Stimulated activated CD8-positive, alpha-beta memory T cell treated with anti-CD3 and anti-CD28 coated beads, Interleukin-15, amount 100 ng/mL, for 4 hours (primary cell): ENCODE measurements at regions not wholly inside any gene's neighbourhood (a gene's known extent, or its start where the extent isn't known, plus 50 kb on each side); places are given as distances from the start of the nearest gene placed in this dataset.

Experiments
- DNase-seq, 2 donors: peaks; one replicate each; pipeline ENCODE4 v3.0.0-alpha.2; 2020; ENCODE audit warnings: low read depth in 2 of 2

GRCh38 chr10:83165265-83165664 lies 974.0 kb upstream of the GHITM start:
- DNase-seq: no peak

DNA sequence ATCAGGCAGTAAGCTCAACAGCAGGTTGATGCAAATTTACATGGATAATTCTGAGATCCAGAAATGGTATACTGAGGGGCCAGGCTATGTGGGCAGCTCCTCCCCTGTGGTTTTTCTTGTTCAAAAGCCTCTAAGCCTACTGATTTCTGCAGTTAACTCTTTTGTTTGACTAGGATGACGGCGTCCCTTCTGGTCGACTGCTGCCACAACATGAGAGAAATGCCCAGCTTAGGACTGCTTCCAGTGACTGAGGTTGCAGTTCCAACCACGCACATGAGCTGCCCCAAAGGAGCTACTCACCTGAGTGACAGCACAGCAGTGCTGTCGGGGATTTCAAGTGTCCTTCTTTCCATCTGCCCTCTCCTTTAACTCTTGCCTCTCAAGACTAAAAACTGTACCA lies 973.0 kb upstream of the GHITM start:
- no peak for DNase-seq

DNA sequence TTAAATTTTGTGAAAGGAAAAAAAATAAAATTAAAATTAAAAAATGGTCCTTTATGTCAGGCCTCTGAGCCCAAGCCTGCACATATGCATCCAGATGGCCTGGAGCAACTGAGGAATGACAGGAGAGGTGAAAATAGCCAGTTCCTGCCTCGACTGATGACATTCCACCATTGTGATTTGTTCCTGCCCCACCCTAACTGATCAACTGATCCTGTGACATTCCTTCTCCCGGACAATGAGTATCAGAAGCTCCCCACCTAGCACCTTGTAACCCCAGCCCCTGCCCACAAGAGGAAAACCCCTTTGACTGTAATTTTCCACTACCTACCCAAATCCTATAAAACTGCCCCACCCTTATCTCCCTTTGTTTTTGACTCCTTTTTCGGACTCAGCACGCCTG lies 972.2 kb upstream of the GHITM start:
- DNase-seq: no peak

- DNase-seq: no peak
Measured at GRCh38 chr10:83176901-83177300, 962.4 kb upstream of the GHITM start.

DNA sequence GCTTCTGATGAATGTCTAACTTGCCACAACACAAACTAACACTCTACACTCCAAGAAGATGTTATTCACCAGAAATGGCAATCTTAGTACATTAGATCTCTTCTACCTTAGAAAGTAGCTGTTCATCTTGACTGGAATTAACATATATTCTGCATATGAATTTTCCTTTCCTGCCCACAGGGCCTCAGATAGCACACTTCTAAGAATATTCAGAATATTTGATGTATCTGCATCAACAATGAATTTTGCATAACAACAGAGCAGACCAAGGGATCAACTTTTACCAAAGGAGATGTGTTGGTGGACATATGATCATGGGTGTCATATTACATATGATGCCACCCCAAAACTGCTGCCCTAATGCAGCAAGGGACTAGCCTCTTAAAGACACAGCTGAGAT lies 960.8 kb upstream of the GHITM start:
- no peak for DNase-seq

DNA sequence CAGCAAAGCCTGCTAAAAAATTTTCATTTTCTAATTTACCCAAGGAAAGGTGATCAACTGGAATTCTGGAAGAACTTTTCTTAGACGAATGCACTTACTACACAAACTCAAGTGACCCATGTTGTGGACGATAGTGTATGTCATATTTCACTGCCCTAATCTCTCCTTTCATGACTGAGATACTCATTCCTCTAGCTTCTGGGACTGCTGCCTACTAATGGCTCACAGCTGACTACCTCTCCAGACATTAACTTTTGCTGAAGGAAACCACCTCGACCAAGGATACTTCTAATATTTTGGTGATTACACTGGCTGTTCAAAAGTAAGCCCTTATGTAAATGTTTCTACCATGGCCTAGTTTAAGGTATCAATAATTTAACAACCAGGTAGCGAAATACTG lies 959.9 kb upstream of the GHITM start:
- no peak for DNase-seq

DNA sequence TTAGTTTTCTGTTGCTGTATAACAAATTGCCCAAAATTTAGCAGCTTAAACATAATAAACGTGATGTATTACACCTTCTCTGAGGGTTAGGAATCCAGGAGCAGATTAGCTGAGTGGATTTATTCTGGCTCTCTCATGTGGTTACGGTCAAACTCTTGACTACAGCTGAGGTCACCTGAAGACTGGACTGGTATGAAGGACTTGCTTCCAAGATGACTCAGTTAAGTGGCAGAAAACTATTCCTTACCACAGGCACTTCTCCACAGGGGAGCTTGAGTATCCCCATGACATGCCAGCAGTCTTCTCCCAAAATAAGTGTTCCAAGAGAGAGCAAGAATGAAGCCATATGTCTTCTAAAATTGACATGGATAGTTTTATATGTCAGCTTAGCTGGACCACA lies 957.2 kb upstream of the GHITM start:
- no peak for DNase-seq

GRCh38 chr10:83184641-83185040 lies 954.7 kb upstream of the GHITM start:
- no peak for DNase-seq

- no peak for DNase-seq
Measured at GRCh38 chr10:83190614-83191013, 948.7 kb upstream of the GHITM start.

DNA sequence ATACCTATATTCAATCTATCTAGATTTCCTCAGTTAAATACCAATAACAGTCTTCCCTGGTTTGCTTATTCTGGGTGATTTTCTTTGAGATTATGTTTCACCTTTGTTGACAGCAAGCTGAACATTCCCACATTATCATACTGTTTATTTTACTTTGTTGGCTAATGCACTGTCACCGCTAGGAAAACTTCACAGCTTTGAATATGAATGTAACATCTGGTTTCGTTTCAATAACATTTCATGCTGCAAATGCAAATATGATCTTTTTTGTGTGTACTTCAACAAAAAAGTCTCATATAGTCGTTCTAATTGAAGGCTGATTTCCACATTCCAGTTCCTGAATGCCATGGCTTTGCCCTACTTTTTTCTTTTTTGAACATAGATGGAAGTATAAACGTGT lies 946.3 kb upstream of the GHITM start:
- no peak for DNase-seq

DNA sequence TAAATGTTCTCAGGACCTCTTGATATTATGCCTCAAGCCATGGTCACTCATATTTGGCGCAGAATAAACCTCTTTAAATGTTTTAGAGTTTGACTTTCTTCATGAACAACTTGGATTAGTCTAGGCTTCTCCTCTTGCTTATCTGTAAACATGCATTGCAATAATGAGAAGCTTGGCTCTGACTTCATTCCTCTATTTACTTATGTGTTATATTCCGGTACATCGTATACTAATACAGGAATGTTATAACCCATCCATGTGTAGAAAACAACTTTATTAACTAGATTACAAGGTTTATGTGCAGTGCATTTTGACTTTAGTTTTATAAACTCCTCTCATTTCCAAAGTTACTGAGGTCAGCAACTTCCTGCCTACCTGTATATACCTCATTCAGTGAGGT lies 944.3 kb upstream of the GHITM start:
- no peak for DNase-seq

- DNase-seq: no peak
Measured at GRCh38 chr10:83199374-83199773, 939.9 kb upstream of the GHITM start.

DNA sequence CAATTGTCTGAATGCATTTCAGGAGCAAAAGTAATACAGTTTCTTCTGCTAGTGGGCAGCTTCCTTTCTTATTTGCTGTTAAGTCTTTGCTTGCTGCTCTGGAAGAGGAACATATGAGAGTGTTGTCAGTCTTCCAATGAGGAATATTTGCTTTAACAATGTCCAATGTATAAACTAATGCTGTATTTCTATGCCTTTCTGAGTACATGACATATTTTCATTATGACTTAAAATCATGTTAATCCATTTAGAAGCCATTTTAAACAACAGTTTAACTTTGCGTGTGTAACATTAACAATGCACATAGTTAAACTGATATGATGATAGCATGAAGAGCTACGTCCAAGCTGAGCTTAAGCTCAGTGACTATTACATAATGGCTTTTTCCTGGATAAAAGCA lies 933.4 kb upstream of the GHITM start:
- DNase-seq: no peak

DNA sequence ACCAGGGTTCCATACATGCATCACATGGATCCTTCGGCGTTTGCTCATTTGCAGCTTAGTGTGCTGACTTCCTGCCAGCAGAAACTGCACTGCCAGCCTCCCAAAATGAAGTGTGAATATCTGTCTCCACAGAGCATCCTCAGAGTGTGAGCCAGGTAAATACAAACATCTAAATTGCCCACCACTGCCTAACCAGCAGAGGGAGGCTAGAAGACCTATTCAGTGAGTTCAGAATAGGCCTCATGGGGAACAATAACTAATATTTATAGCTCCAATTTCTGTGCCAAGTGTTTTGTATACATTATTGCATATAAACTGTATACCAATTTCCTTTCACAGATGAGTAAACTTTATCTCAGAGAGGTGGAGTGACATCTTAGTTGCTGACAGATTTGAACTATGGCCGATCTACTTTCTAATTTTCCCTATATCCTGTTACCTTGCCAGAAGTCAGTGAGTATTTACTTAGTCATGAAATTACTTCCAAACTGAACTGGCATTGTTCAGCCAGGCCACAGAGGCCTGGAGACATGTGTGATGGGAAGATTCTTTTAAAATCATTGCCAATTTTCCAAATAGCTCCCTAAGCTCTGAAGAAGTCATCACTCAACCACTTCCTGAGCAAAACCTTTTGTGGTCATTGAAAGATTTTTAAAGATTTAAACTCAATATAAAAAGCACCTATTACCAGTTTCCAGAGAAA lies 926.5 kb upstream of the GHITM start:
- no peak for DNase-seq

DNA sequence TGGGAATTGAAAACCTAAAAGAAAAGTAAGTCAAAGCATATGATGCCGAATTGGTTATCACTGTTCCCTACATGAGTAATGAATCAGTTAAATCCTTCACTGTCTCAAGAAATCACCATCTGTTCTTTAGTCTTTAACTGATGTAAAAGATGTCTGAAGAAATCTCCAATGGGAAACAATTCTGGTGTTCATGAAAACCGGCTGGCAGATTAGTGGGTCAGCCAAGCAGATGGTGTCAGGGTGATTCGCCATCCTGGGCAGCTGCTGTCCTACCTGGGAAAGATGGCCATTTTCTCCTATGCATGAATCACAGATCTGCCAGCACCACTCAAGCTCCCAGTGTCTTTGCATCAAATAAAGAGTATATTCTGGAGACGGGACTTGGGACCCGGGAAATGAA lies 925.2 kb upstream of the GHITM start:
- DNase-seq: no peak

DNA sequence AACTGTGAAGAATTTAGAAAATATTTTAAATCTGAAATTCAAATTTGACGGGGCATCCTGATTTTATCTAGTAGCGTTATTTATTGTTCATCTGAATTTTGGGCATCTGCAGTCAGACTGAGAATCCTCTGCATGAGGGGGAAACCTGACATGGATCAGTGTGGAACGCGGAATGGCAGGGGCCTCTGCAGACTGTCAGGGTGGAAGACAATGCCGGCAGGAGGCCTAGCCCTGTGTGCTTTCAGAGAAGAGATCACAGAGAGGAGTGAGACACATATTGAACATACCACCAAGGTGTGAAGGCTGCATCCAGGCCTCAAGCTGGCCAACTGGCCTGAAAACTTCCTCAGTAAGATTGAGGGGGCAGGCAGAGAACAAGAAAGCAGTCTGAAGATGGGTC lies 921.1 kb upstream of the GHITM start:
- DNase-seq: no peak

DNA sequence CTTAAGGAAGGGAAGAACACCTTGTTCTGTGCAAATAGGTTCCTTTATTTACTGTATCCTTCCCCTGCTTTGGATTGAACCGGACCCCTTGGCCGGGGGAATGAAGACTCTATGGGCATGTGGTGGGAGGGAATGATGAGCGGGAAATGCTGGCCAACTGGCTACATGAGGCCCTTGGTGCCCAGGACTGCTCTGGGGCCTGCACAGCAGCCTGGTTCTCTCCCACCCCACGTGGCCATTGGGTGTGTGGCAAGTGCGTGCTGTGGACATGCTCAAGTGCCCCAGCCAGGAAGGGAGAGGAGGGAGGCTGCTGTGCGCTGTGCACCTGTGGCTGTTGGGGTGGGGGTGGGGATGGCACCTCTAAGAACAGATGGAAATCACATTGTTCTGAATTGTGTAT lies 917.0 kb upstream of the GHITM start:
- no peak for DNase-seq

- no peak for DNase-seq
Measured at GRCh38 chr10:83222832-83223742, 916.2 kb upstream of the GHITM start.

DNA sequence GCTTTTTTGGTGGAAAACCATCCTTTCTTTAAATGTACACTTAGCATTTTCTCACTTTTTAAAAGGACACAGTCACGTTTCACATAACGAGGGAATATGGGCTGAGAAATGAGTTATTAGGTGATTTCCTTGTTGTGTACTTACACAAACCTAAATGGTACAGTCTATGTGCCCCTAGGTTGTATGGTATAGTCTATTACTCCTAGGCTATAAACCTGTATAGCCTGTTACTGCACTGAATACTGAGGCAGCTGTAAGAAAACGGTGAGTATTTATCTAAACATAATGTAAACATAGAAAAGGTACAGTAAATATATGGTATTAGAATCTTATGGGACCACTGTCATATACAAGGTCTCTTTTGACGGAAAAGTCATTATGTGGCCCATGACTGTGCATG lies 913.5 kb upstream of the GHITM start:
- DNase-seq: no peak

GRCh38 chr10:83229991-83230390 lies 909.3 kb upstream of the GHITM start:
- no peak for DNase-seq

DNA sequence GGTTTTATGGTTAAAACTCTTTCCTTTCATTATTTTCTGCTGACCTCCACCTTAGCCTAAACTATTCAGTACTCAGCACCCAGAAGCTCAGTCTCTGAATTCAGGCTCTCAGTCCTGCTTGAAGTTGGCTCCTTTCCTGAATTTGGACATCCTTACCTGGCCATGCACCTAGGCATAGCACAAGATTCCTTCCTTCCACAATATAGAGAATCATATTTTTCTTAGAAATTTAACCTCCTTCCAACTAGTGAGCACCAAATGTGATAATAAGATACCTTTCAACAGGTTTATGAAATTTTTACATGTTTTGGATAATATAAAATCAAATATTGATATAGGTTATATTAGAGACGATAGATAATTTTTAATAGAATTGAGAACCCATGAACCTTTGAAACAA lies 905.6 kb upstream of the GHITM start:
- no peak for DNase-seq

GRCh38 chr10:83248106-83248631 lies 891.1 kb upstream of the GHITM start:
- no peak for DNase-seq

GRCh38 chr10:83250396-83250795 lies 888.9 kb upstream of the GHITM start:
- no peak for DNase-seq
